Memory B cell (primary cell): ENCODE measurements at regions not wholly inside any gene's neighbourhood (a gene's known extent, or its start where the extent isn't known, plus 50 kb on each side); places are given as distances from the start of the nearest gene placed in this dataset.

Source experiments
- ATAC-seq: fragments of 150-1000 bp; cut with Tn5 transposase; 2 replicates; pipeline ENCODE4 v1.10.0; 2021; ENCODE audit warnings: low read depth, mild to moderate bottlenecking, moderate library complexity
- DNase-seq, 2 donors: peaks; one replicate each; pipeline ENCODE4 v3.0.0; 2022; ENCODE audit warnings: low spot score in 2 of 2
- H3K27ac Mint-ChIP-seq: one replicate; pipeline ENCODE4 v1.8.0; 2022; ENCODE audit warnings: mild to moderate bottlenecking, moderate library complexity, mixed read lengths
- H3K27me3 Mint-ChIP-seq: one replicate; pipeline ENCODE4 v1.8.0; 2022; ENCODE audit warnings: mixed read lengths
- H3K36me3 Mint-ChIP-seq: one replicate; pipeline ENCODE4 v1.8.0; 2022; ENCODE audit warnings: mild to moderate bottlenecking, mixed read lengths
- H3K4me1 Mint-ChIP-seq: one replicate; pipeline ENCODE4 v1.8.0; 2022; ENCODE audit warnings: mixed read lengths
- H3K4me3 Mint-ChIP-seq: one replicate; pipeline ENCODE4 v1.8.0; 2022; ENCODE audit warnings: mild to moderate bottlenecking, moderate library complexity, mixed read lengths
- H3K9me3 Mint-ChIP-seq: one replicate; pipeline ENCODE4 v1.8.0; 2022; ENCODE audit warnings: mixed read lengths

DNA sequence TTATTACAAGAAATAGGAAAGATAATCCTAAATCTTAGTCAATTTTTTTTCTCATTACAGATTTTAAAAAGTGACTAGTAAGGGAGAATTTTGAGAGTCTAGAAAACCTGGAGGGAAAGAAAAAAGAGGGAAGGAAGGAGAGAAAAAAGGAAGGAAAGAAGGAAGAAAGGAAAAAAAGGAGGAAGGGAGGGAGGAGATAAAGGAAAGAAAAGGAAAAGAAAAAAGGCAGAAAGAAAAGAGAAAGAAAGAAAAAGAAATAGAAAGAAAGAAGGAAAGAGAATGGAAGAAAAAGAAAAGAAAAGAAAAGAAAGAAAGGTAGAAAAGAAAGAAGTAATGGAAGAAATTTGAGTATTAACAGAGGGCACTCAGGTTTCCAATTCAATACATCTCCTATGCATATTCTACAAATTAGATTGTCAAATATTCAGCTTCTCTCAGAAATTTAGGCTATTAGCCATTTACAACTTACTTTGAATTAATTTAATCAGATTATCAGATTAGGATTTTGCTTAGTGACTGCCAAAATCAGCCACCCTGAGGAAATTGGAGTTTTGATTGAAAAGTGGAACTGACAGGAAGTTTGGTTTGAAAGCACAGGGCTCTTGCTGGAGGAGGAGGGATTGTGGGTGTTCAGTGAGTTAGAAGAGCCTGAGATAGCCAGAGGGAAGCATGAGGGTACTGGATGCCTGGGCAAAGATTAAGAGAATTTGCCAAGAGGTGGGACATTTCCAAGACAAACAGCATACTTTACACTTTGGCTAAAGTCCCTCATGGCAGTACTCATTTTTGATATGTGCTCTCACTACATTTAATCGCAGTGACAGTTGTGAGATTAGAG, 677.8 kb downstream of the USP25 start:
- ATAC-seq (no peak), DNase-seq (no peak)
- Mint-ChIP-seq H3K4me1 (no peaks in the 10 kb centered on the region), H3K4me3 (no peak overlapping the region), H3K27me3 (no peaks in the 10 kb centered on the region), H3K36me3 (no peaks in the 10 kb centered on the region), H3K9me3 (peaks cover 7% of the 10 kb centered on the region), H3K27ac (no peak overlapping the region)

GRCh38 chr21:16408280-16408679, 678.5 kb downstream of the USP25 start:
- H3K9me3 Mint-ChIP-seq = peaks cover 7% of the 10 kb centered on the region
- no peak overlapping the region for H3K4me3 Mint-ChIP-seq
- H3K27ac Mint-ChIP-seq = no peak overlapping the region
- no peaks in the 10 kb centered on the region for H3K27me3 Mint-ChIP-seq
- ATAC-seq (no peak), DNase-seq (no peak)
- H3K36me3 Mint-ChIP-seq = no peaks in the 10 kb centered on the region
- H3K4me1 Mint-ChIP-seq = no peaks in the 10 kb centered on the region

- Mint-ChIP-seq H3K36me3 (no peaks in the 10 kb centered on the region), H3K27ac (no peak overlapping the region), H3K27me3 (no peaks in the 10 kb centered on the region), H3K9me3 (peaks cover 4% of the 10 kb centered on the region), H3K4me3 (no peak overlapping the region), H3K4me1 (no peaks in the 10 kb centered on the region)
- no peak for ATAC-seq
- no peak for DNase-seq
These were observed 679.6 kb downstream of the USP25 start for GRCh38 chr21:16409352-16409751.

DNA sequence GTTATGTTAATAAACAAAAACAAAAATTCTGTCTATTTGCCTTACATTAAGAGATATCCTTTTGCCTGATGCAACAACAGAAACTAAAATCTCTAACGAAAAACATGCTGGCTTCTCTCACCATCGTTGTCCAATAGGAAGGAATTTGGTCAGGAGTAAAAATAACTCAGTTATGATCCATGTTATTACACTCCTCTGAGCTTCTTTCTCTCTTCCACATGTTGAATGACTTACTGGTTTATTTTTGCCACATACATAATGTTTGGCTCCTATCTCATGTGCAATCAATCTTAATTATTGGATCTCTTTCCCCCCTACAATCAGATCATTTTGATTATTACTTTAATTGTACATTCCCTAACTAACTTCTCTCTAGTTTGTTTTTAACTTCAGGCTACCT, 688.4 kb downstream of the USP25 start:
- no peaks in the 10 kb centered on the region for H3K36me3 Mint-ChIP-seq
- no peaks in the 10 kb centered on the region for H3K27me3 Mint-ChIP-seq
- no peak overlapping the region for H3K27ac Mint-ChIP-seq
- peaks cover 4% of the 10 kb centered on the region for H3K9me3 Mint-ChIP-seq
- H3K4me3 Mint-ChIP-seq = no peak overlapping the region
- H3K4me1 Mint-ChIP-seq = no peaks in the 10 kb centered on the region
- DNase-seq (no peak), ATAC-seq (no peak)

DNA sequence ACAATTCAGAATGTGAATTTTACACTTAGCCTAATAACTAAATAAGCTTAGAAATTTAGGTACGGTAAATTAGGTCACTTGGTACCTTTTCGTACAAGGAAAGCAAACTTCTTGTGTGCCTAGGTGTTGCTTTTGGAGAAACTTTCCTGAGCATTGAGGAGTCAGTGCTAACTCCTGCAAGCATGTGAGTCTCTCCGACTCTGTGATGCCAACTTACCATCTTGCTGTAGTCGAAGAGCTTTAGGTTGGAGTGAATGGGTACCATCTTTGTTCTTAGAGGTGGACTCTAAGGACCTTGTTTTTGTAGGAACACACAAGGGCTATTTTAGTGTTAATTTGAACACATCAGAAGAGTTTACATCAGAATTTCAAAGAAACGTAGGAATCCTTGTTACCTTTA, 688.9 kb downstream of the USP25 start:
- H3K4me1 Mint-ChIP-seq = no peaks in the 10 kb centered on the region
- no peak overlapping the region for H3K4me3 Mint-ChIP-seq
- no peaks in the 10 kb centered on the region for H3K27me3 Mint-ChIP-seq
- no peak overlapping the region for H3K27ac Mint-ChIP-seq
- no peak for DNase-seq
- no peak for ATAC-seq
- H3K9me3 Mint-ChIP-seq = peaks cover 4% of the 10 kb centered on the region
- H3K36me3 Mint-ChIP-seq = no peaks in the 10 kb centered on the region

DNA sequence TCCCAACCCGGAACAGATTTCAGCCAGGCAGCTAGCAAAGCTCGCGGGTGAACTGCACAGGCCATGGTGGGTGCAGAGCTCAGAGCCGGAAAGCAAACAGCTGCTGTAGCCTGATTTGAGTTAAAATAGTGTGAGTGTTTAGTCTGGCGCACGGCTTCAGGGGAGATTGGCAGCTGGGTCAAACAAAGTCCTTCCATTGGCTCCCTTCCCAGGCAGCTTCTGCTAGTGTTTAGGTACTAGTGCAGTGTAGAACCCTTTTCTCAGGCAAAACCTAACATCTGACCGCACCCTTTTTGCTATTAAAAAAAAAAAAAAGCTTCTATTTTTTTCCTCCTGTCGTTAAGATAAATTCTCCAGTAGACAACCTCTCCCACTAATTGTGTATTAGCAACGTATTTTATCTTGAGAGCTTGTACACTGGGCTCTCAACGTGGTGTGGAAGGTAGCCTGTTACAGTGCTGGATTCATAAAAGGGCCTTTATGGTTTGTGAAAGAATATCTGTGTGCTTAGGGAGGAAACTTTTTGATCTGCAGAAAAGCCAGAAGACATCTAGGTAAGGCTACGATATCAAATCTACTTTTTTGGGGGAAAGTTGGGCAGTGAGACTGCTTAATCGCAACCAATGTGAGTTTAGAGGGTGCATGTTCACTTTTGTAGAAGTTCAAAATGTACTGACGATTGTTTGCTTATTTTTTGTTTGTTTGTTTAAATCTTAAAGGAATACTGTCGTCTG, 689.6 kb downstream of the USP25 start:
- H3K4me3 Mint-ChIP-seq = no peak overlapping the region
- no peak overlapping the region for H3K27ac Mint-ChIP-seq
- ATAC-seq (no peak), DNase-seq (no peak)
- H3K4me1 Mint-ChIP-seq = no peaks in the 10 kb centered on the region
- H3K36me3 Mint-ChIP-seq = no peaks in the 10 kb centered on the region
- H3K9me3 Mint-ChIP-seq = peaks cover 4% of the 10 kb centered on the region
- H3K27me3 Mint-ChIP-seq = no peaks in the 10 kb centered on the region

GRCh38 chr21:16420031-16420724, 690.4 kb downstream of the USP25 start:
- peaks cover 4% of the 10 kb centered on the region for H3K9me3 Mint-ChIP-seq
- no peak for ATAC-seq
- no peaks in the 10 kb centered on the region for H3K27me3 Mint-ChIP-seq
- H3K4me1 Mint-ChIP-seq = no peaks in the 10 kb centered on the region
- H3K4me3 Mint-ChIP-seq = no peak overlapping the region
- no peak overlapping the region for H3K27ac Mint-ChIP-seq
- H3K36me3 Mint-ChIP-seq = no peaks in the 10 kb centered on the region
- DNase-seq = no peak

GRCh38 chr21:16421007-16421406, 691.2 kb downstream of the USP25 start:
- H3K4me3 Mint-ChIP-seq = no peak overlapping the region
- DNase-seq (no peak), ATAC-seq (no peak)
- H3K27ac Mint-ChIP-seq = no peak overlapping the region
- H3K36me3 Mint-ChIP-seq = no peaks in the 10 kb centered on the region
- H3K4me1 Mint-ChIP-seq = no peaks in the 10 kb centered on the region
- no peaks in the 10 kb centered on the region for H3K27me3 Mint-ChIP-seq
- H3K9me3 Mint-ChIP-seq = peaks cover 4% of the 10 kb centered on the region

- H3K4me1 Mint-ChIP-seq = no peaks in the 10 kb centered on the region
- H3K9me3 Mint-ChIP-seq = peaks cover 4% of the 10 kb centered on the region
- no peak for ATAC-seq
- no peak overlapping the region for H3K27ac Mint-ChIP-seq
- H3K27me3 Mint-ChIP-seq = no peaks in the 10 kb centered on the region
- no peaks in the 10 kb centered on the region for H3K36me3 Mint-ChIP-seq
- DNase-seq = no peak
- H3K4me3 Mint-ChIP-seq = no peak overlapping the region
These were observed 692.2 kb downstream of the USP25 start for GRCh38 chr21:16421965-16422364.

DNA sequence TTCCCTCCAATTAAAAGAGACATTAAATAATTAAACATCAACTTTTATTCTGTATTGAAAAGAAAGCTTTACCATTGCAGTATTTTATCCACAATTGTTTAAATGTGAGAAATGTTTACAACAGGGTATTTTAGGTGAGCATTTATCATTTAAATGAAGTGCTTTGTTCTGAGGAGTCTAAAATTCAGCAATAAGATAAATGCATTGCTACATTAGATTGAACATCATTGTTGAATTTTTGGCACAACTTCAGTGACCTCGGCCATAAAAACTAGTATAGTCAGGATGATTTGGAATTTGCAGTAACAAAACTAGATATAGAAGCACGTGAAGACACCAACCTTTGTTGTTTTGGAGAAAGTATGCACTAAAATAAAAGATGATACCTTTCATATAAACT, 692.9 kb downstream of the USP25 start:
- DNase-seq = no peak
- Mint-ChIP-seq H3K9me3 (peaks cover 1% of the 10 kb centered on the region), H3K4me3 (no peak overlapping the region), H3K36me3 (no peaks in the 10 kb centered on the region), H3K27me3 (no peaks in the 10 kb centered on the region), H3K27ac (no peak overlapping the region), H3K4me1 (no peaks in the 10 kb centered on the region)
- ATAC-seq = no peak

DNA sequence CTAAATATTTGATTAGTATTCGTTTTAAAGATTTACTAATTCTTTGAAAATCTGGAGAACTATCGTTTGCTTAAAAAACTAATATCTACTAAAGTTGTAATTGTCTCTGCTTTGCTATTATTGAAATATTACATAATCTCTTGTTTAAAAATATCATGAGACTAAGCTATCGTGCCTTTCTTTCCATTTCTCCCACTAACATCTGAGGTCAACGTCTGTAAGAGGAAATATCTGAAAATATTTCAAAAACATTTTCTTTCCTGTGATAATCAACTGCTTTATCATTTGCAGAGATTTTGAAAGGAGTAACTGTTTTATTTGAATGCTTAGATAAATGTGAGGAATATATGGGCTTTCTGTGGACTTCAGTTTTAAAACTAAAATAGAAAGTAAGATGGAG, 694.1 kb downstream of the USP25 start:
- DNase-seq = no peak
- Mint-ChIP-seq H3K4me3 (no peak overlapping the region), H3K9me3 (no peaks in the 10 kb centered on the region), H3K36me3 (no peaks in the 10 kb centered on the region), H3K27ac (no peak overlapping the region), H3K4me1 (no peaks in the 10 kb centered on the region), H3K27me3 (no peaks in the 10 kb centered on the region)
- ATAC-seq = no peak

DNA sequence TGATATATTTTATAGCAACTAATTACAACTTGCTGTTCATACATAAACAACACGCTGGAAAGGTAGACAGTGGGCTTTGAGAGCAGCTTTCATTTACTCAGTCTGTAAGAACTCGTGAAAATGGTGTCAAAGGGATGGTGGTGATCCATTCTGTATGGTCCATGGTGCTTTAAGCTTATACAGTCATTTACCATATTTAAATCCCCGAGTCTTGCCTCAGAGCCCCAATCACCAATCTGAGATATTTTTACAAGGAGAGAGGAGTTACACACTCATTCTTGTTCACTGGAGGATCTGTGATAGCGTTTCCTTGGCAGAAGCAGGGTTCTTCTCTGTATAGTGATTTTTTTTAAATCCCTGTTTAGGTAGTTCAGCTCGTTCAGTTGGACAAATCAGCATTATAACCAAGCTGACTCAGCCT, 694.6 kb downstream of the USP25 start:
- no peak for ATAC-seq
- DNase-seq = no peak
- Mint-ChIP-seq H3K27ac (no peak overlapping the region), H3K9me3 (no peaks in the 10 kb centered on the region), H3K36me3 (no peaks in the 10 kb centered on the region), H3K4me3 (no peak overlapping the region), H3K4me1 (no peaks in the 10 kb centered on the region), H3K27me3 (no peaks in the 10 kb centered on the region)

DNA sequence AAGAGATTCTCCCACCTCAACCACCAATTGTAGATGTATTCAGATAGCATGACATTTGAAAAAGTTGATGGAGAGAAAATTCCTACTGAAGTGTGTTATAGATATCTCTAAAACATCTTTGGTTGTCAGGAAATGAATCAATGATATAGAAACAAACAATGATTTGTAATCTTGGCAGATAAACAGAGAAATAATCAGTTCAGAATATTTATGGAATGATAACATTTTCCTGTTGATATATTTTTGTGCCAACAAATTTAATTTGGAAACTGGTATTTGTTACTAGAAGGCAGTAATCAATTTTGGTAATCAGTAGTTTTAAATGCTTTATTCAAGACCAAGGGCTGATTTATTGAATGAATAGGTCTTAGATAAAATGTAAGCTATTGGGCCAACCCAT, 695.6 kb downstream of the USP25 start:
- Mint-ChIP-seq H3K4me1 (no peaks in the 10 kb centered on the region), H3K4me3 (no peak overlapping the region)
- no peak for ATAC-seq

DNA sequence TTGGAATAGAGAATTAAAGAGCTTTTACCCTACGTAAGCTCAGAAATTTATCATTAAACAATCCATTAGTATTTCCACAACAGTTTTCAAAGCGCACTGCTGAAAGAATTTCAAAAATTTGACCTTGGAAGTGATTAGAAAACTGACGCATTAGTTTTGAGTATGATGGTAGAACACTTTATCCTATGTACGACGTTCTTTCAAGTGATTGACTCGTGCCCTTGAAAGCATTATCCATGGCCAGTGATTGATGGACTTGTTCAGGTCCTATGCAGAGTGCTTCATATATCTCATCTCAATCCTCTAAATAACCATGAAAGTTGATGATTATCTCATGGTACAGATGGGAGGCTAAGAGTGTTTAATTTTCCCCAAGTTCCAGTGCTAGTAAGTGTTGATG, 697.2 kb downstream of the USP25 start:
- no peak for DNase-seq
- Mint-ChIP-seq H3K36me3 (no peaks in the 10 kb centered on the region), H3K4me1 (no peaks in the 10 kb centered on the region), H3K27me3 (no peaks in the 10 kb centered on the region), H3K27ac (peak overlapping the region; percentile 24), H3K9me3 (no peaks in the 10 kb centered on the region), H3K4me3 (no peak overlapping the region)
- no peak for ATAC-seq

More for the DNA sequence above, 695.6 kb downstream of the USP25 start:
- Mint-ChIP-seq H3K27me3 (no peaks in the 10 kb centered on the region), H3K9me3 (no peaks in the 10 kb centered on the region), H3K27ac (no peak overlapping the region), H3K36me3 (no peaks in the 10 kb centered on the region)
- DNase-seq = no peak
